Stimulated activated CD4-positive, alpha-beta T cell treated with anti-CD3 and anti-CD28 coated beads, Interleukin-1b, Interleukin-23, amount 100 ng/mL, for 24 hours (primary cell): ENCODE measurements at regions not wholly inside any gene's neighbourhood (a gene's known extent, or its start where the extent isn't known, plus 50 kb on each side); places are given as distances from the start of the nearest gene placed in this dataset.

Experiments
- DNase-seq, 4 experiments: peaks; one replicate each; pipeline ENCODE4 v3.0.0-alpha.2; 2020; ENCODE audit warnings: low read depth in 4 of 4, low spot score in 1 of 4

GRCh38 chr13:111394211-111394922 is 73.9 kb downstream of the TEX29 start:
- no peak for DNase-seq

GRCh38 chr13:111395511-111396393 is 75.3 kb downstream of the TEX29 start:
- no peak for DNase-seq

GRCh38 chr13:111396457-111396856 is 76.0 kb downstream of the TEX29 start:
- no peak for DNase-seq

GRCh38 chr13:111397202-111397880 is 76.9 kb downstream of the TEX29 start:
- DNase-seq = no peak

- DNase-seq = no peak
These were observed 77.8 kb downstream of the TEX29 start for GRCh38 chr13:111398196-111398595.

GRCh38 chr13:111398715-111399299 is 78.4 kb downstream of the TEX29 start:
- DNase-seq = no peak

- no peak for DNase-seq
These were observed 78.9 kb downstream of the TEX29 start for GRCh38 chr13:111399334-111399733.

- DNase-seq = no peak
These were observed 79.5 kb downstream of the TEX29 start for GRCh38 chr13:111399776-111400538.

- DNase-seq = no peak
These were observed 80.7 kb downstream of the TEX29 start for GRCh38 chr13:111401151-111401550.

- no peak for DNase-seq
These were observed 81.3 kb downstream of the TEX29 start for GRCh38 chr13:111401755-111402154.

- no peak for DNase-seq
These were observed 82.0 kb downstream of the TEX29 start for GRCh38 chr13:111402441-111402840.

- DNase-seq = no peak
These were observed 82.8 kb downstream of the TEX29 start for GRCh38 chr13:111403266-111403665.

- DNase-seq = no peak
These were observed 84.3 kb downstream of the TEX29 start for GRCh38 chr13:111404746-111405145.

GRCh38 chr13:111406636-111407035 is 86.2 kb downstream of the TEX29 start:
- DNase-seq = no peak

- no peak for DNase-seq
These were observed 87.1 kb downstream of the TEX29 start for GRCh38 chr13:111407381-111408131.

GRCh38 chr13:111409413-111409812 is 89.0 kb downstream of the TEX29 start:
- no peak for DNase-seq

GRCh38 chr13:111410232-111411021 is 90.0 kb downstream of the TEX29 start:
- no peak for DNase-seq

- DNase-seq = no peak
These were observed 90.9 kb downstream of the TEX29 start for GRCh38 chr13:111411151-111411858.
